HepG2 (cell line): ENCODE measurements at regions not wholly inside any gene's neighbourhood (a gene's known extent, or its start where the extent isn't known, plus 50 kb on each side); places are given as distances from the start of the nearest gene placed in this dataset.

Source experiments
- ATAC-seq: fragments of 200-7000 bp; cut with Tn5 transposase; 3 replicates; pipeline ENCODE4 v1.9.1; 2020; ENCODE audit warnings: mild to moderate bottlenecking, moderate library complexity
- BruUV-seq: library from RNA; stranded (reverse); fragments of 400-500 nt; replicated peaks from 2 replicates; lab custom pipeline; 2021; lab: Mats Ljungman, UMichigan
- CTCF ChIA-PET: fragments of 300-600 bp; formaldehyde crosslinking; extraction: SDS; loops from one replicate; lab custom pipeline; 2021; ENCODE audit warnings: low total read pairs, inconsistent platforms, low intra/inter-chr PET ratio; lab: Yijun Ruan, JAX
- POLR2A ChIA-PET: fragments of 350-600 bp; sonication (Branson Sonifier 250); formaldehyde crosslinking; loops from one replicate; lab custom pipeline; 2020; ENCODE audit warnings: antibody characterized with exemption, inconsistent platforms; lab: Yijun Ruan, JAX
- DNase-seq: peaks from one replicate; pipeline ENCODE4 v3.0.0-alpha.2; 2015; ENCODE audit warnings: low spot score
- FAIRE-seq: peaks from 3 replicates; lab custom pipeline; 2011; peaks lifted over from hg19 to GRCh38; lab: Jason Lieb, UNC
- H2AFZ ChIP-seq: one replicate; pipeline ENCODE4 v1.6.1; 2011; ENCODE audit warnings: low read length, inconsistent platforms
- H3K27ac ChIP-seq: fragments of 300-600 bp; 3 replicates; pipeline ENCODE4 v1.8.0; 2011; ENCODE audit warnings: mixed run types, mild to moderate bottlenecking, mixed read lengths, low read length, inconsistent platforms; ENCODE audit not compliant: insufficient read depth; ENCODE audit errors: extremely low read length
- H3K27me3 ChIP-seq, 2 experiments: fragments of 200-600 bp in 1 of 2; 2 replicates in 1 of 2; 3 replicates in 1 of 2; pipeline versions ENCODE4 v1.6.0 to v1.8.0; 2011; ENCODE audit warnings: low read length in 2 of 2, mild to moderate bottlenecking in 2 of 2, moderate library complexity in 2 of 2, inconsistent platforms in 1 of 2; ENCODE audit not compliant: insufficient read depth in 2 of 2, control insufficient read depth in 1 of 2
- H3K36me3 ChIP-seq, 2 experiments: fragments of 200-600 bp in 1 of 2; replicated peaks in 1 of 2; 2 replicates in 1 of 2; 3 replicates in 1 of 2; pipeline versions ENCODE4 v1.5.1 to v1.8.0; 2011; ENCODE audit warnings: low read length in 2 of 2, inconsistent platforms in 1 of 2; ENCODE audit not compliant: insufficient read depth in 2 of 2, control insufficient read depth in 1 of 2
- H3K4me1 ChIP-seq: 2 replicates; pipeline ENCODE4 v1.5.1; 2012; ENCODE audit warnings: low read length, inconsistent platforms; ENCODE audit not compliant: insufficient read depth
- H3K4me2 ChIP-seq: 2 replicates; pipeline ENCODE4 v1.6.0; 2011; ENCODE audit warnings: low read depth, low read length, inconsistent platforms
- H3K4me3 ChIP-seq, 3 experiments: fragments of 200-600 bp in 1 of 3; sonication (generic), shearing (Covaris generic) in 1 of 3; replicated peaks in 1 of 3; 2 replicates each; pipeline ENCODE4 v1.5.1; 2011 to 2016; ENCODE audit warnings: low read length in 3 of 3, inconsistent platforms in 2 of 3, low read depth in 2 of 3, mild to moderate bottlenecking in 2 of 3, control low read depth in 1 of 3, mixed read lengths in 1 of 3; ENCODE audit not compliant: insufficient read depth in 1 of 3
- H3K79me2 ChIP-seq: one replicate; pipeline ENCODE4 v1.6.1; 2011; ENCODE audit warnings: low read length, inconsistent platforms; ENCODE audit not compliant: insufficient read depth
- H3K9ac ChIP-seq: 2 replicates; pipeline ENCODE4 v1.6.0; 2011; ENCODE audit warnings: mild to moderate bottlenecking, low read depth, low read length, inconsistent platforms; ENCODE audit not compliant: insufficient read depth
- H3K9me3 ChIP-seq: 2 replicates; pipeline ENCODE4 v1.5.1; 2012; ENCODE audit warnings: mild to moderate bottlenecking, low read length
- H4K20me1 ChIP-seq: 2 replicates; pipeline ENCODE4 v1.6.0; 2011; ENCODE audit warnings: inconsistent platforms, mild to moderate bottlenecking, low read length, moderate library complexity; ENCODE audit not compliant: insufficient read depth
- AFF4 ChIP-seq: sonication (generic); formaldehyde crosslinking; IDR thresholded peaks from 2 replicates; pipeline ENCODE4 v1.4.0; 2020; ENCODE audit warnings: missing genetic modification reagents
- MAFK ChIP-seq, 2 experiments: IDR thresholded peaks in 1 of 2; conservative IDR thresholded peaks in 1 of 2; 2 replicates each; pipeline ENCODE4 v1.6.1; 2011; ENCODE audit warnings: improper control_type of control experiment in 2 of 2, low read length in 2 of 2
- PRDM10 ChIP-seq: sonication (generic); formaldehyde crosslinking; IDR thresholded peaks from 2 replicates; pipeline ENCODE4 v1.4.0; 2020; ENCODE audit warnings: low read depth, missing genetic modification reagents
- RNF219 ChIP-seq: sonication (generic); formaldehyde crosslinking; IDR thresholded peaks from 2 replicates; pipeline ENCODE4 v1.5.0; 2020; ENCODE audit warnings: mild to moderate bottlenecking, missing genetic modification reagents
- TCF7L2 ChIP-seq: IDR thresholded peaks from 2 replicates; pipeline ENCODE4 v1.6.1; 2011; ENCODE audit warnings: mild to moderate bottlenecking, low read depth, low read length, moderate library complexity
- ZNF337 ChIP-seq: sonication (generic); formaldehyde crosslinking; IDR thresholded peaks from 2 replicates; pipeline ENCODE4 v1.5.1; 2020; ENCODE audit warnings: missing genetic modification reagents, low read depth, mild to moderate bottlenecking, borderline replicate concordance
- ZNF431 ChIP-seq: sonication (generic); formaldehyde crosslinking; IDR thresholded peaks from 2 replicates; pipeline ENCODE4 v1.9.0; 2022; ENCODE audit warnings: missing genetic modification reagents, low read depth, mild to moderate bottlenecking, borderline replicate concordance
- WGBS: methylation state at CpG from one replicate; pipeline ENCODE4 v1.1.6; 2017; ENCODE audit warnings: low lambda C conversion rate; 5-methylcytosine and 5-hydroxymethylcytosine counted together
- in situ Hi-C: cut with HindIII; loops from 2 replicates; pipeline ENCODE4 v1.10.0; 2017; ENCODE audit warnings: low pct_unique_long_range_greater_than_20kb; ENCODE audit not compliant: extremely low pct_ligation_motif_present
- intact Hi-C: fragments of 100-400 bp; cut with micrococcal nuclease; formaldehyde crosslinking; loops from one replicate; pipeline ENCODE4 v1.10.0; 2022; ENCODE audit not compliant: unreplicated experiment

GRCh38 chr14:30160608-30161007 lies 233.0 kb upstream of the PRKD1 start:
- TF ChIP-seq ZNF337 (CRISPR knock-in tag) = no peak
- TF ChIP-seq TCF7L2 = no peak

GRCh38 chr14:30162066-30162465 lies 234.4 kb upstream of the PRKD1 start:
- no peak for DNase-seq
- Histone ChIP-seq H3K9ac (no peak overlapping the region), H3K27ac (no peak overlapping the region), H3K4me1 (no peaks in the 10 kb centered on the region), H3K4me2 (no peak overlapping the region), H4K20me1 (no peaks in the 10 kb centered on the region), H3K27me3 (no peaks in the 10 kb centered on the region)
- POLR2A ChIA-PET = no interaction called here
- TF ChIP-seq RNF219 (CRISPR knock-in tag) = no peak
- peak in 1 of 2 experiments; percentile 30; a peak in 1 of 4 replicates for TF ChIP-seq MAFK (conservative IDR thresholded peaks at IDR 0.05 in 1 of 2, IDR thresholded peaks at IDR 0.05 in 1 of 2; ENCODE audit: low read length in 2 of 2)
- no peak for TF ChIP-seq PRDM10 (CRISPR knock-in tag)
- TF ChIP-seq AFF4 (CRISPR knock-in tag) = no peak
- TF ChIP-seq ZNF431 (CRISPR knock-in tag) = no peak
- TF ChIP-seq, all 625 proteins: peak for 1
- H3K79me2 ChIP-seq = no peaks in the 10 kb centered on the region
- no peak overlapping the region for H3K4me3 ChIP-seq
- in situ Hi-C loops (no loop called here), intact Hi-C loops (no loop called here)
- FAIRE-seq (no peak), ATAC-seq (no peak)
- peaks cover 92% of the 10 kb centered on the region for H3K9me3 ChIP-seq
- 2% methylated on average over 1 of the region's 1 CpG for WGBS
- H3K36me3 ChIP-seq = no peaks in the 10 kb centered on the region
- CTCF ChIA-PET = no interaction called here
- BruUV-seq = no TSS peak
- H2AFZ ChIP-seq = no peak overlapping the region

More at GRCh38 chr14:30160608-30161007, 233.0 kb upstream of the PRKD1 start:
- intact Hi-C loops = no loop called here
- BruUV-seq = no TSS peak
- CTCF ChIA-PET = no interaction called here
- Histone ChIP-seq H3K4me2 (no peak overlapping the region), H3K9ac (no peak overlapping the region), H3K4me3 (no peak overlapping the region), H3K9me3 (peaks cover 92% of the 10 kb centered on the region), H3K4me1 (no peaks in the 10 kb centered on the region), H2AFZ (no peak overlapping the region), H3K79me2 (no peaks in the 10 kb centered on the region), H3K27me3 (no peaks in the 10 kb centered on the region), H3K36me3 (no peaks in the 10 kb centered on the region), H4K20me1 (no peaks in the 10 kb centered on the region), H3K27ac (no peak overlapping the region)
- FAIRE-seq = no peak
- POLR2A ChIA-PET = no interaction called here
- DNase-seq = no peak
- 2% methylated on average over 5 of the region's 5 CpGs for WGBS
- in situ Hi-C loops = no loop called here
- ATAC-seq = no peak
